ENCODE measurements at regions not wholly inside any gene's neighbourhood (a gene's known extent, or its start where the extent isn't known, plus 50 kb on each side); places are given as distances from the start of the nearest gene placed in this dataset.

GRCh38 chr5:173507171-173507570, 109.3 kb downstream of the BOD1 start:
- intact Hi-C loops (cut with DNase I), result no loop called here
- Histone ChIP-seq H3K27me3 (no peaks in the 10 kb centered on the region), H3K36me3 (no peaks in the 10 kb centered on the region), H3K4me1 (ENCODE audit: insufficient read depth) (no peaks in the 10 kb centered on the region), H3K9me3 (no peaks in the 10 kb centered on the region), H3K4me3 (no peak overlapping the region), H3K27ac (no peak overlapping the region)
- TF ChIP-seq EP300 (IDR thresholded peaks at IDR 0.05) (no peak), POLR2A (IDR thresholded peaks at IDR 0.05) (no peak), CTCF (IDR thresholded peaks at IDR 0.05) (no peak)
- WGBS, 3 donors, result 45 to 57% (median 56%) methylated on average over 5 of the region's 5 CpGs
- no peak for DNase-seq

- Histone ChIP-seq H3K4me1 (ENCODE audit: insufficient read depth) (no peaks in the 10 kb centered on the region), H3K4me3 (no peak overlapping the region), H3K27me3 (no peaks in the 10 kb centered on the region), H3K36me3 (no peaks in the 10 kb centered on the region), H3K27ac (no peak overlapping the region), H3K9me3 (no peaks in the 10 kb centered on the region)
- intact Hi-C loops (cut with DNase I), result no loop called here
- DNase-seq, result no peak
- 93 to 98% (median 96%) methylated on average over 3 of the region's 3 CpGs for WGBS, 3 donors
- TF ChIP-seq EP300 (IDR thresholded peaks at IDR 0.05) (no peak), CTCF (IDR thresholded peaks at IDR 0.05) (no peak), POLR2A (IDR thresholded peaks at IDR 0.05) (no peak)
These were observed 110.8 kb downstream of the BOD1 start for GRCh38 chr5:173505634-173506033.

- no peaks in the 10 kb centered on the region for H3K36me3 ChIP-seq
- H3K9me3 ChIP-seq, result no peaks in the 10 kb centered on the region
- intact Hi-C loops (cut with DNase I), result no loop called here
- no peak for DNase-seq
- TF ChIP-seq POLR2A (IDR thresholded peaks at IDR 0.05) (no peak), EP300 (IDR thresholded peaks at IDR 0.05) (no peak), CTCF (IDR thresholded peaks at IDR 0.05) (no peak)
- no peak overlapping the region for H3K4me3 ChIP-seq
- WGBS, 3 donors, result 63 to 83% (median 73%) methylated on average over 12 of the region's 12 CpGs
- H3K27ac ChIP-seq, result no peak overlapping the region
- no peaks in the 10 kb centered on the region for H3K27me3 ChIP-seq
- peaks cover 2% of the 10 kb centered on the region for H3K4me1 ChIP-seq (ENCODE audit: insufficient read depth)
These were observed 114.5 kb downstream of the BOD1 start for GRCh38 chr5:173501922-173502321.

- no peak overlapping the region for H3K27ac ChIP-seq
- no peaks in the 10 kb centered on the region for H3K27me3 ChIP-seq
- H3K36me3 ChIP-seq, result no peaks in the 10 kb centered on the region
- intact Hi-C loops (cut with DNase I), result no loop called here
- TF ChIP-seq EP300 (IDR thresholded peaks at IDR 0.05), result no peak
- TF ChIP-seq CTCF (IDR thresholded peaks at IDR 0.05), result no peak
- TF ChIP-seq POLR2A (IDR thresholded peaks at IDR 0.05), result no peak
- 44 to 58% (median 56%) methylated on average over 8 of the region's 8 CpGs for WGBS, 3 donors
- peaks cover 2% of the 10 kb centered on the region for H3K4me1 ChIP-seq (ENCODE audit: insufficient read depth)
- no peak overlapping the region for H3K4me3 ChIP-seq
- no peak for DNase-seq
- no peaks in the 10 kb centered on the region for H3K9me3 ChIP-seq
These were observed 115.2 kb downstream of the BOD1 start for GRCh38 chr5:173501271-173501670.

GRCh38 chr5:173500213-173500560, 116.3 kb downstream of the BOD1 start:
- DNase-seq, result no peak
- TF ChIP-seq CTCF (IDR thresholded peaks at IDR 0.05), result no peak
- no peak for TF ChIP-seq EP300 (IDR thresholded peaks at IDR 0.05)
- no peak for TF ChIP-seq POLR2A (IDR thresholded peaks at IDR 0.05)
- no peak overlapping the region for H3K4me3 ChIP-seq
- WGBS, 3 donors, result 95 to 96% (median 96%) methylated on average over 6 of the region's 6 CpGs
- no peaks in the 10 kb centered on the region for H3K9me3 ChIP-seq
- H3K4me1 ChIP-seq (ENCODE audit: insufficient read depth), result peaks cover 2% of the 10 kb centered on the region
- intact Hi-C loops (cut with DNase I), result no loop called here
- H3K27ac ChIP-seq, result no peak overlapping the region
- no peaks in the 10 kb centered on the region for H3K36me3 ChIP-seq
- H3K27me3 ChIP-seq, result no peaks in the 10 kb centered on the region
